Mesothelial cell of epicardium (in vitro differentiated cells): ENCODE measurements at regions not wholly inside any gene's neighbourhood (a gene's known extent, or its start where the extent isn't known, plus 50 kb on each side); places are given as distances from the start of the nearest gene placed in this dataset.

Experiments
- DNase-seq, 2 experiments: peaks; one replicate each; pipeline ENCODE4 v3.0.0; 2021; ENCODE audit warnings: low spot score in 2 of 2; ENCODE audit not compliant: unreplicated experiment in 2 of 2
- H3K27ac Mint-ChIP-seq: 2 replicates; pipeline ENCODE4 v1.8.0; 2021; ENCODE audit warnings: mixed read lengths
- H3K27me3 Mint-ChIP-seq: 2 replicates; pipeline ENCODE4 v1.8.0; 2021; ENCODE audit warnings: low read depth, mixed read lengths
- H3K36me3 Mint-ChIP-seq: 2 replicates; pipeline ENCODE4 v1.8.0; 2021; ENCODE audit warnings: mixed read lengths
- H3K4me1 Mint-ChIP-seq: 2 replicates; pipeline ENCODE4 v1.8.0; 2021; ENCODE audit warnings: mixed read lengths
- H3K4me3 Mint-ChIP-seq: 2 replicates; pipeline ENCODE4 v1.8.0; 2021; ENCODE audit warnings: mild to moderate bottlenecking, moderate library complexity, mixed read lengths
- H3K9me3 Mint-ChIP-seq: 2 replicates; pipeline ENCODE4 v1.8.0; 2021; ENCODE audit warnings: mixed read lengths
- CTCF ChIP-seq: fragments of 200-600 bp; sonication (generic); IDR thresholded peaks from one replicate; pipeline ENCODE4 v1.5.0; 2021; ENCODE audit warnings: antibody characterized with exemption; ENCODE audit not compliant: unreplicated experiment

- Mint-ChIP-seq H3K4me3 (no peak overlapping the region), H3K27me3 (peaks cover 9% of the 10 kb centered on the region), H3K4me1 (no peaks in the 10 kb centered on the region), H3K9me3 (peaks cover 10% of the 10 kb centered on the region), H3K27ac (no peak overlapping the region), H3K36me3 (no peaks in the 10 kb centered on the region)
- no peak for DNase-seq
- TF ChIP-seq CTCF, result no peak
These were observed 99.9 kb downstream of the PRLHR start for GRCh38 chr10:118495499-118495898.

- TF ChIP-seq CTCF, result no peak
- no peak for DNase-seq
- no peaks in the 10 kb centered on the region for H3K36me3 Mint-ChIP-seq
- no peaks in the 10 kb centered on the region for H3K4me1 Mint-ChIP-seq
- H3K4me3 Mint-ChIP-seq, result no peak overlapping the region
- H3K27ac Mint-ChIP-seq, result no peak overlapping the region
- peaks cover 23% of the 10 kb centered on the region for H3K9me3 Mint-ChIP-seq
- peaks cover 5% of the 10 kb centered on the region for H3K27me3 Mint-ChIP-seq
These were observed 104.4 kb downstream of the PRLHR start for GRCh38 chr10:118491055-118491454.

GRCh38 chr10:118488710-118489497 is 106.5 kb downstream of the PRLHR start:
- no peaks in the 10 kb centered on the region for H3K36me3 Mint-ChIP-seq
- no peak for TF ChIP-seq CTCF
- DNase-seq, result no peak
- no peaks in the 10 kb centered on the region for H3K4me1 Mint-ChIP-seq
- H3K27me3 Mint-ChIP-seq, result peaks cover 14% of the 10 kb centered on the region
- peaks cover 28% of the 10 kb centered on the region for H3K9me3 Mint-ChIP-seq
- no peak overlapping the region for H3K4me3 Mint-ChIP-seq
- no peak overlapping the region for H3K27ac Mint-ChIP-seq

- TF ChIP-seq CTCF, result no peak
- H3K4me3 Mint-ChIP-seq, result no peak overlapping the region
- peaks cover 19% of the 10 kb centered on the region for H3K9me3 Mint-ChIP-seq
- peaks cover 14% of the 10 kb centered on the region for H3K27me3 Mint-ChIP-seq
- H3K36me3 Mint-ChIP-seq, result no peaks in the 10 kb centered on the region
- no peak for DNase-seq
- H3K4me1 Mint-ChIP-seq, result no peaks in the 10 kb centered on the region
- H3K27ac Mint-ChIP-seq, result no peak overlapping the region
These were observed 109.8 kb downstream of the PRLHR start for GRCh38 chr10:118485641-118486040.

GRCh38 chr10:118484152-118484871 is 111.1 kb downstream of the PRLHR start:
- no peak for DNase-seq
- Mint-ChIP-seq H3K27me3 (peaks cover 22% of the 10 kb centered on the region), H3K9me3 (peaks cover 13% of the 10 kb centered on the region), H3K36me3 (no peaks in the 10 kb centered on the region), H3K4me3 (no peak overlapping the region), H3K27ac (no peak overlapping the region), H3K4me1 (no peaks in the 10 kb centered on the region)
- TF ChIP-seq CTCF, result no peak
